Right lobe of liver (tissue), 4 donors: ENCODE measurements at regions not wholly inside any gene's neighbourhood (a gene's known extent, or its start where the extent isn't known, plus 50 kb on each side); places are given as distances from the start of the nearest gene placed in this dataset.

Experiments
- POLR2A ChIP-seq: fragments of 450-650 bp; IDR thresholded peaks from one replicate; pipeline ENCODE4 v1.6.1; 2017; ENCODE audit warnings: antibody characterized with exemption, mild to moderate bottlenecking
- TF ChIP-seq, protein P1 (sequence below), 4 donors: fragments of 200-600 bp in 3 of 4; fragments of 450-650 bp in 1 of 4; IDR thresholded peaks; one replicate each; pipeline versions ENCODE4 v1.5.1 to v1.8.0; 2016 to 2022; ENCODE audit warnings: antibody characterized with exemption in 4 of 4, mild to moderate bottlenecking in 2 of 4
- donor health status: DM: no; HTN: no; CAD: no.
- donor health status: DM: no; HTN: no; CAD: no.
- donor health status: DM: no; HTN: yes; CAD: no.

DNA sequence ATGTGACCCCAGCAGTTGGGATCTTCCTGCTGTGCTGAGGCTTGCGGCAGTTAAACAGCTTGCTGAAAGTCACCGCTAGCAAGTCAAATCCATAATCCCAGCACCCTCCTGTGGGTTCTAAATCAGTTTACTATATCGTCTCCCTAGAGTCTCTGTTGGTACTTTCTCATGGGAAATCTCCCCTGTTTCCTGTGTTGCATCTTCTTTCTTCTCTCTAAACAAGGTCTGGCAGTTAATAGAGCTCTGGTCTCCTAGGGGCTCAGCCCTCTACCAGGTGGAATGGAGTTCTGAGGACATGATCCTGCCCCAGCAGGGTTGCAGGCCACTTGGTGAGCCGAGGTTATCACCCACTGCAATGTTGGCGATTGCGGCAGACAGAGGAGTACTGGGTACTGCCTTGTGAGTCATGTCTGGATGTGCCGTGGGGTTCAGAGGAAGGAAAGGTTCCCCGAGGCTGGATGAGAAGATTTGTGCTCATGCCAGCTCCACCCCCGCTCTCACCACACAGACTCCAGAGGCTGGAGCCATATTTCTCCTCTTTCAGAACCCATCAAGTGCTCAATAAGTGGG lies 59.4 kb upstream of the SIX2 start:
- TF ChIP-seq, protein P1, sequence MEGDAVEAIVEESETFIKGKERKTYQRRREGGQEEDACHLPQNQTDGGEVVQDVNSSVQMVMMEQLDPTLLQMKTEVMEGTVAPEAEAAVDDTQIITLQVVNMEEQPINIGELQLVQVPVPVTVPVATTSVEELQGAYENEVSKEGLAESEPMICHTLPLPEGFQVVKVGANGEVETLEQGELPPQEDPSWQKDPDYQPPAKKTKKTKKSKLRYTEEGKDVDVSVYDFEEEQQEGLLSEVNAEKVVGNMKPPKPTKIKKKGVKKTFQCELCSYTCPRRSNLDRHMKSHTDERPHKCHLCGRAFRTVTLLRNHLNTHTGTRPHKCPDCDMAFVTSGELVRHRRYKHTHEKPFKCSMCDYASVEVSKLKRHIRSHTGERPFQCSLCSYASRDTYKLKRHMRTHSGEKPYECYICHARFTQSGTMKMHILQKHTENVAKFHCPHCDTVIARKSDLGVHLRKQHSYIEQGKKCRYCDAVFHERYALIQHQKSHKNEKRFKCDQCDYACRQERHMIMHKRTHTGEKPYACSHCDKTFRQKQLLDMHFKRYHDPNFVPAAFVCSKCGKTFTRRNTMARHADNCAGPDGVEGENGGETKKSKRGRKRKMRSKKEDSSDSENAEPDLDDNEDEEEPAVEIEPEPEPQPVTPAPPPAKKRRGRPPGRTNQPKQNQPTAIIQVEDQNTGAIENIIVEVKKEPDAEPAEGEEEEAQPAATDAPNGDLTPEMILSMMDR (IDR thresholded peaks at IDR 0.05) = no peak
- no peak for TF ChIP-seq POLR2A
